ENCODE measurements at regions not wholly inside any gene's neighbourhood (a gene's known extent, or its start where the extent isn't known, plus 50 kb on each side); places are given as distances from the start of the nearest gene placed in this dataset.

DNA sequence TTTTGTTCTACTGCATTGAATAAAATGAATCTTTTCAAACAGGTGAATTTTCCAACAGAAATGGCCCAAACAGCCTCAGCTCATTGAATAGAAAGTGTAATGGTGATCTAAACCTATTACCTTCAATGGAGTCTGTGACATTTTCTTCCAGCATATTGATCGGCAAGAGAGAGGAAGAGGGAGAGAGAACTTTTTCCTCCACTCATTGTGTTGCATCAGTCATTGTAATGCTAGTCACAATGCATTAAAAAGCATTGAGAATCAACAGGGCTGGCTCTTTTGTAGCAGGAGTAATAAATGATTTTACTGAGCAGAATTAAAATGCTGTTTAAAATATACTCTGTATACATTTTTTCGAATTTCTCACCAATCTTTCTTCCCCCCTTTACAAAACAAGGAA lies 1794.5 kb upstream of the CELF4 start:
- TF ChIP-seq, protein P1, sequence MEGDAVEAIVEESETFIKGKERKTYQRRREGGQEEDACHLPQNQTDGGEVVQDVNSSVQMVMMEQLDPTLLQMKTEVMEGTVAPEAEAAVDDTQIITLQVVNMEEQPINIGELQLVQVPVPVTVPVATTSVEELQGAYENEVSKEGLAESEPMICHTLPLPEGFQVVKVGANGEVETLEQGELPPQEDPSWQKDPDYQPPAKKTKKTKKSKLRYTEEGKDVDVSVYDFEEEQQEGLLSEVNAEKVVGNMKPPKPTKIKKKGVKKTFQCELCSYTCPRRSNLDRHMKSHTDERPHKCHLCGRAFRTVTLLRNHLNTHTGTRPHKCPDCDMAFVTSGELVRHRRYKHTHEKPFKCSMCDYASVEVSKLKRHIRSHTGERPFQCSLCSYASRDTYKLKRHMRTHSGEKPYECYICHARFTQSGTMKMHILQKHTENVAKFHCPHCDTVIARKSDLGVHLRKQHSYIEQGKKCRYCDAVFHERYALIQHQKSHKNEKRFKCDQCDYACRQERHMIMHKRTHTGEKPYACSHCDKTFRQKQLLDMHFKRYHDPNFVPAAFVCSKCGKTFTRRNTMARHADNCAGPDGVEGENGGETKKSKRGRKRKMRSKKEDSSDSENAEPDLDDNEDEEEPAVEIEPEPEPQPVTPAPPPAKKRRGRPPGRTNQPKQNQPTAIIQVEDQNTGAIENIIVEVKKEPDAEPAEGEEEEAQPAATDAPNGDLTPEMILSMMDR (conservative IDR thresholded peaks at IDR 0.05 in 1 of 2, IDR thresholded peaks at IDR 0.05 in 1 of 2; ENCODE audit: extremely low read depth in 1 of 2, insufficient read depth in 1 of 2, low read depth in 1 of 2, low read length in 2 of 2): no peak
- no peak for TF ChIP-seq EZH2 (IDR thresholded peaks at IDR 0.05; ENCODE audit: borderline replicate concordance, low read length)
